ENCODE measurements at regions not wholly inside any gene's neighbourhood (a gene's known extent, or its start where the extent isn't known, plus 50 kb on each side); places are given as distances from the start of the nearest gene placed in this dataset.
"Not testable (repeated sequence)": the region's sequence is repeated elsewhere in the genome, so short reads cannot be mapped to it uniquely, and the experiment has no call there.

DNA sequence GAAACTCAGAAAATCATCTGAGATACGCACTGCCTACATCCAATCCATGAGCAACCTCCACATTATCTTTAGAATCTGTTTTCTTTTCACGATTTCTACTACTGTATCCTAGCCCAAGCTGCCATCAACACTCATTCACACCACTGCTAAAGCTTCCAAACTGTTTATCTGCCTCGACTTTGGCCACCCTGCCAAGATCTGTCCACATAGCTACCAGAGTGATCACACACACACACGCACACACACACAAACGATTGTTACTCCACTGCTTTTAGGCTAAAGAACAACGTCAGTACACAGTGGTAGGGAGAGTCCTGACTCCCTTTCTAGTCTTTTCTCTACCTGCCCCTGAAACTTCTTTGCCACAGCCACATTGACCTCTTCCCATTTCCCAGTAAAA lies 142.0 kb downstream of the CCDC71L start:
- no peak for DNase-seq

DNA sequence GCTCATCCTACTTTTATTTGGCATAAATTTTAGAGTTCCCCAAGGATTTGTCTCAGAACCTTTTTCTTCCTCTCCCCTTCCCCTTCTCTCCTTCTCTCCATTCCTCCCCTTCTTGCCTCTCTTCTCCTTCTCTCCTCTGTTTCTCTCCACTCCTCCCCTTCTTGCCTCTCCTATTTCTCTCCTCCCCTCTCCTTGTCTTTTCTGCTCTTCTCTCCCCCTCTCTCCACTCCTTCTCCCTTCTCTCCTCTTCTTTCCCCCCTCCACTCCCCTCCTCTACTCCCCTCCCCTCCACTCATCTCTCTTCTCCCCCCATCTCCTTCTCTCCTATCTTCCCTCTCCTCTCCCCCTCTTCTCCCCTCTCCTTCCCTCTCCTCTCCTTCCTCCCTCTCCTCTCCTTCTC lies 142.7 kb downstream of the CCDC71L start:
- DNase-seq: no peak

DNA sequence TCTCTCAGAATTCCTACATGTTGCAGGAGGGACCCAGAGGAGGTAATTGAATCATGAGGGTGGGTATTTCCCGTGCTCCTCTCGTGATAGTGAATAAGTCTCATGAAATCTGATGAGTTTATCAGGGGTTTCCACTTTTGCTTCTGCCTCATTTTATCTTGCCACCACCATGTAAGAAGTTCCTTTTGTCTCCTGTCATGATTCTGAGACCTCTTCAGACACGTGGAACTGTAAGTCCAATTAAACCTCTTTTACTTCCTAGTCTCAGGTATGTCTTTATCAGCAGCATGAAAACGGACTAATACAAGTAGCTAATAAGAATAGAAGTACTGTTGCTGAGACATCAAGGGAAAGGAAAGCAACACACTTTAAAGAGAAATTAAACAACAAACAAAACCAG lies 143.4 kb downstream of the CCDC71L start:
- no peak for DNase-seq

DNA sequence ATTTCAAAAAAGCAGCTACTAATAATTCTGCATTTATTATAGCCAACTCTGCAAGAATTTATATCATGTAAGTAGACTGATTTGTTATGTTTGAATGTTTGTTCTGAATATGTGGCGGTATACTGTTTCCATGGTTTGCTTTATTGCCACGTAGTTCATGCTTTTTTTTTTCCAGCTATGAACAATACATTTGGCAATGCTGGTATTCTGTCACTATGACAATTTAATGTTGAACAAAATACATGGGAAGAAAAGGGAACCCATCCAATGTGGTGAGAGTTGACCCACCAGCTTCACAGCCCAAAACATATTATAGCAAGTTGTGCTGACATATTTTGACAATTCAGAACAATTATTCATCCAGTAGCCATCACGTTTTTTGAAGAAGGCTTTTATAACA lies 145.6 kb downstream of the CCDC71L start:
- DNase-seq: no peak

DNA sequence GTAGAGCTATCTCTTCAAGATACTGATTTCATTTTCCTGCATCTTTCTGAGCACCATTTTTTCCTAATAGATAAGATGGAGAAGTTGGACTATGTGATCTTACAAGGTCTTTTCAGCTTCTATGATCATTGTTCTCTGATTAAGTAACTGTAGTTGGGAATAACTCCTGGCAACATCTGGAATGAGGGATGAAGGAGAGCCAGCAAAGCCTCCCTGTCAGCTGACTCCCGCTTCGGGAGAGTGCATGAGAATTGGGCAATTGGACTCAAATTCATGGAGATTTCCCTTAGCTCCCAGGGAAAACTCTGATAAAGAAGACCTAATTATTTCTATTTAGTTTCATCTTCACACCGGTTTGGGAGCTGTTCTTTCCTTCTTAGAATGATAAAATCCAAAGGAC lies 146.1 kb downstream of the CCDC71L start:
- no peak for DNase-seq

DNA sequence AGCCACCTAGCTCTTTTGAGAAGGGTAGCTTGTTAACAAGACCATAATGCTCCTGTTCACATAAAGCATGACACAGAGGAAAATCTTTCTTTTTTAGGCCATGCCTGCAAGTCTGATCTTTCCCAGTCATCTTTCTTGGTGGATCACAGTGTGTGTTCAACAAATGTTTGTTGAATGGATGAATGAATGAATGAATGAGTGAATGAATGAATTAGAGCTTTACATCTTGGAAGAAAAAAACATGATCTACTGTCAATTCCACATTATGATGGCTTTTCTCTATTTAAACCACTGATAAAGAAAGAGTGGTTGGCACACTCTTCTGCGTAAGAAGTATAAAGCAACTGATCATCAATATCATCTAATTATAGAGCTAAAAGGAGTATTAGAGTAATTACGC lies 148.7 kb downstream of the CCDC71L start:
- DNase-seq: no peak

DNA sequence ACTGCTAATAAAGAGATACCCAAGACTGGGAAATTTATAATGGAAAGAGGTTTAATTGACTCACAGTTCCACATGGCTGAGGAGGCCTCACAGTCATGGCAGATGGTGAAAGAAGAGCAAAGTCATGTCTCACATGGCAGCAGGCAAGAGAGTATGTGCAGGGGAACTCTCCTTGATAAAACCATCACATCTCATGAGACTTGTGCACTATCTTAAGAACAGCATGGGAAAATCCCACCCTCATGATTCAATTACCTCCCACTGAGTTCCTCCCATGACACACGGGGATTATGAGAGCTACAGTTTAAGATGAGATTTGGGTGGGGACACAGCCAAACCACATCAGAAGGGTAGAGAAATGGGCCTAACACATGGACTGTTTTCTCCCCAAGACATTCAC lies 156.3 kb downstream of the CCDC71L start:
- DNase-seq: no peak

DNA sequence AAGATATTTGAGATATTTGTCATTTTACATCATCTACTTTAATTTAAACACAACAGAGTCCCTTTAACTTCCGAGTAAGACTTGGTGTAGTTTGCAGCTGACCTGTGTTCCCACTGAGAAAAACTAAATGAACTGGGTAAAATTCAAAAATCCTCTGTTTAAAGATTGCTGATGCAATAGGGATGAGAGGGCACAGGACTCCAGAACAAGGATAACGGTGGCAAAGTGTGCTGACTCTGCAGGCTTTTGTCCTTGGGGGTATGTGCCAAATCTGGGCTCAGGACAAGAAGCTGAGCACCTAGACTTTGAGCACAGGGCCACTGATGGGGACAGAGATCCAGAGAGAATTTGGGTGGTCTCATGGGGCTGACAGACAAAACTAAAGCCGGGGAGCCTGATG lies 156.8 kb downstream of the CCDC71L start:
- DNase-seq: no peak

DNA sequence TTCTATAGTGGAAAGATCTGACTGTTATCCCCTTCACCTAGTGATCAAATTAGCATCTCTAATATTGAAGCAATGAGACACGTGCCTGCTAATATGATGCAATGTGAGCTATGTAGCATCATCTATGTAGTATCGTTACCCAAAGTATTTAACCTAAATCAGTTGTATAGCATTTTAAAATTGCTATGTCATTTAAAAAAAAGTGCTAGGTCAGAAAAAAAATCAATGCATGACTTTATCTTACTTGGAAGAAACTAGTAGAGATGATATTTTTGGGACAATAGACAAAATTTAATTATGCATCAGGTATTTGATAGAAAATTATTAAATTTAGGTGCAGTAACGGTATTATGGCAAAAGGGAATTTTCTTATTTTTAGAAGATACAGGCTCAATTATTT lies 157.3 kb downstream of the CCDC71L start:
- DNase-seq: no peak

DNA sequence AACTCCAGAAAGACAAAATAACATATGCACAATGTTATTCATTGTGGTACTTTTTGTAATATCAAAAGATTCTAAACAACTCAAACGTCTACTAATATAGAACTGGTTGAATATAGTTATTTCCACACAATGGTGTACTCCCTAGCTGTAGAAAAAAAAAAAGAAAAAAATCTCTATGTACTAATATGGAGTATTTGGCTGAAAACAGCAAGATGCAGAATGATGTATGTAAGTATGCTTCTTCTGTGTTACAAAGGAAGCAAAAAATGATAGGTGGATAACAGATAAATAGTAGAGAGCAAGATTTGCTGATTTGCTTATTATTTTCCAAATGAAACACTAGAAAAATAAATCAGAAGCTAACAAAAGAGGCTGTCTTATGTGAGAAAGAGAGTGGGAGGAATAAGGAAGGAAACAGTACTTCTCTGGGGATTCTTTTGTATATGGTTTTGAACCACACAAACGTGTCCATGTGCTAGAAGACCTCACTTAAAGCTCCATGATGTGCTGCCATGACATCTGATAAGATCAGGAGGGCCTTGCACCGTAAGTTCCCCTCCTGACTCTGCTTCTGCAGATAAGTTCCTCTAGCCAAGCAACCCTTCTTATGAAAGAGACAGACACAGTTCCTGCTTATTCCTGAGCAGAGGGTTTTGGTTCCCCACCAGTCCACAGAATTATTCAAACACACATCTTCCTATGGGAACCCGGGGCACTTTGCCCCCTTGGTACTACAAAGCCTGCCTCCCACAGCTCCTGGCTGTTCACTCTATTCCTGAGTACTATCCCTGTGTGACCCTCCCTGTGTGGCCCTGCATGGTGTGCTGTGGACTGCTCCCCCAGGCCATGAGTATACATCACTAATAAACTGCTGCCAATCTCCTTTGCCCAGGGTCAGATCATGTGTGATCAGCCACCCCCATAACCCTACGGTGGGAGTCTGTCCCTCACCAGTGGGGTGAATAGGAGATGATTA lies 159.1 kb downstream of the CCDC71L start:
- no peak for DNase-seq

DNA sequence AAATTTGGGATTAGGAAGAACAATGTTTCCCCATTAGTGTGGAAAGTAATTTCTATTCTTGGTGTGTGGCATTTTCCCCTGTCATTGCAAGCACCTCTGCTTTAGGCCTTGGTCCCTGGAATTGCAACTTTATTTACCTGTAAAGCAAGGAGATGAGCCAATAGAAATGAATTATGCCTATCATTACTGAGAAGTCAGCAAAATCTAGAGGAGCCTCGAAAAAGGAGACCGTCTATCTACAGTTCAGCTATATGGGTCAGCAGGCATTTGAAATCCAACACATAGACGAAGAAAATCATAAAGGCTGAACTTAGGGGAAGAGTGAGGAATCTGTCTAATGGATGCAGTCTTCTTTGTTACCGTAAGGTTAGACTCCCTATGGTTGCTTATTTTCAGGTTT lies 161.1 kb downstream of the CCDC71L start:
- no peak for DNase-seq

DNA sequence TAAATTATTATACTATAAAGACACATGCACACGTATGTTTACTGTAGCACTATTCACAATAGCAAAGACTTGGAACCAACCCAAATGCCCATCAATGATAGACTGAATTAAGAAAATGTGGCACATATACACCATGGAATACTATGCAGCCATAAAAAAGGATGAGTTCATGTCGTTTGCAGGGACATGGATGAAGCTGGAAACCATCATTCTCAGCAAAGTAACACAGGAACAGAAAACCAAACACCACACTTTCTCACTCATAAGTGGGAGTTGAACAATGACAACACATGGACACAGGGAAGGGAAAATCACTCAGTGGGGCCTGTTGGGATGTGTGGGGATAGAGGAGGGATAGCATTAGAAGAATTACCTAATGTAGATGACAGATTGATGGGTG lies 163.0 kb downstream of the CCDC71L start:
- not testable (repeated sequence) for DNase-seq

DNA sequence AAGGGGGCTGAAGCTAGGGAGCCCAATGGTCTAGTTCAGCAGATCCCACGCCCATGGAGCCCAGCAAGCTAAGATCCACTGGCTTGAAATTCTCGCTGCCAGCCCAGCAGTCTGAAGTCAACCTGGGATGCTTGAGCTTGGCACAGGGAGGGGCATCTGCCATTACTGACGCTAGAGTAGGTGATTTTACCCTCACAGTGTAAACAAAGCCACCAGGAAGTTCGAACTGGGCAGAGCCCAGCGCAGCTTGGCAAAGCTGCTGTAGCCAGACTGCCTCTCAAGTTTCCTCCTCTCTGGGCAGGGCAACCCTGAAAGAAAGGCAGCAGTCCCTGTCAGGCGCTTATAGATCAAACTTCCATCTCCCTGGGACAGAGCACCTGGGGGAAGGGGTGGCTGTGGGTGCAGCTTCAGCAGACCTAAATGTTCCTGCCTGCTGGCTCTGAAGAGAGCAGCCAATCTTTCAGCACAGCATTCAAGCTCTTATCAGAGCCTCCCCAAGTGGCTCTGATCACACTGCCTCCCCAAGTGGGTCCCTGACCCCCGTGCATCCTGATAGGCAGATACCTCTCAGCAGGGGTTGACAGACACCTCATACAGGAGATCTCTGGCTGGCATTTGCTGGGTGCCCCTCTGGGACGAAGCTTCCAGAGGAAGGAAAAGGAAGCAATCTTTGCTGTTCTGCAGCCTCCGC lies 167.8 kb downstream of the CCDC71L start:
- DNase-seq: no peak

DNA sequence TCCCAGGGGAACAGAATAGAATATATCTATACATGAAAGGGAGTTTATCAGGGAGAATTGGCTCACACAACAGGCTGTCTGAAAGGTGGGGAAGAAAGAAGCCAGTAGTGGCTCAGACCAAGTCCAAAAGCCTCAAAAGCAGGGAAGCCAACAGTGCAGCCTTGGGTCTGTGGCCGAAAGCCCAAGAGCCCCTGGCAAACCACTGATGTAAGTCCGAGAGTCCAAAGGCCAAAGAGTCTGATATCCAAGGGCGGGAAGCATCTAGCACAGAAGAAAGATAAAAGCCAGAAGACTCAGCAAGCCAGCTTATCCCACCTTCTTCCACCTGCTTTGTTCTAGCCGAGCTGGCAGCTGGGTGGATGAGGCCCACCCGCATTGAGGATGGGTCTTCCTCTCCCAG lies 172.5 kb downstream of the CCDC71L start:
- no peak for DNase-seq

DNA sequence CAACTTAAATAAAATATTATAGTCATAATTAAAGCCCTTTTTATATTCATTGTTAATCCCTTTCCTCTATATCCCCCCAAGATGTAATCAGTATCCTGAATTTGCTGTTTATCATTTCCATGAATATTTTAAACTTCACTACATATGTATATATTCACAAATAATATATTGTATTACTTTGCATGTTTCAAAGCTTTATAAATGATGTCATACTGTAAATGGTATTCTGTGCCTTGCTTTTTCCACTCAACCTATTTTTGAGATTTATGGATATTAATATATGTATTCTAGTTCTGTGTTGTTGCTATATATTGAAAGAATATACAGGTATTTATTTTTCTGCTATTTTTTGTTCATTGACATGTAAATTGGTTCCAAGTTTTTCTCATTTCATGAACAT lies 173.1 kb downstream of the CCDC71L start:
- no peak for DNase-seq

DNA sequence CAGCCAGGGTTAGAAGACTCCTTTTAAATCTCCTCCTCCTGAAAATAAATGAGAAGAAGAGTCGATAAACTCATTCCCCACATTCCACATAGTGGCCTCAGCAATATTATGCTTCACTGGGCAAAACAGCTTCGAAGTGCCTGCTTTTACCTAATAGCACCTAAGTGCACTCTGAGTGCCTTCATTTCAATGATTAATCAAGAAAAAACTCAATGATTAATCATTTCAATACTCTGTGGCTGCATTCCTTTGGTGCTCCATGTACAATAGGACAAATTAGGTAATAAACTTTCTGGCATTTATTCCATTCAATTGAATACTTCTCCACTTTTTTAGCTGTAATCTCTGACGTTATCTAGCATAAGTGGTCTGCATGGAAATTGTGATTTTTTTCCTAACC lies 174.6 kb downstream of the CCDC71L start:
- no peak for DNase-seq

DNA sequence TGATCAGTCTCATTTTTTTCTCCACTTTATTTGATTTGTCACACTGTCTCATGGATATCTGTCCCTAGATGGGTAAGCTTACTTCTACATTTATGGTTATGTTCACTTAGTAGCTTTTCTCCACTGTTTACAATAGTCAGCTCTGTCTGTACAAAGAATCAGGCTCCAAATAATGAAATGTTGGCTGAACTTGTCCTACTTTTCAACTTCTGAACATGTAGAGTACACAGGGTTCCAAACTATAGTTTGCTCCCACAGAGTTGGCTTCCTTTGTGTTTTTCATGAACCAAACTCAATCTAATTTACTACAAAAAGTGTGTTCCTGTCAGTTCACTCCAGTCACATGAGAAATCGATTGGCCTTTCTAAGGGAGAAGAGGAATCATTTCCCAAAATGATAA lies 175.0 kb downstream of the CCDC71L start:
- DNase-seq: no peak

DNA sequence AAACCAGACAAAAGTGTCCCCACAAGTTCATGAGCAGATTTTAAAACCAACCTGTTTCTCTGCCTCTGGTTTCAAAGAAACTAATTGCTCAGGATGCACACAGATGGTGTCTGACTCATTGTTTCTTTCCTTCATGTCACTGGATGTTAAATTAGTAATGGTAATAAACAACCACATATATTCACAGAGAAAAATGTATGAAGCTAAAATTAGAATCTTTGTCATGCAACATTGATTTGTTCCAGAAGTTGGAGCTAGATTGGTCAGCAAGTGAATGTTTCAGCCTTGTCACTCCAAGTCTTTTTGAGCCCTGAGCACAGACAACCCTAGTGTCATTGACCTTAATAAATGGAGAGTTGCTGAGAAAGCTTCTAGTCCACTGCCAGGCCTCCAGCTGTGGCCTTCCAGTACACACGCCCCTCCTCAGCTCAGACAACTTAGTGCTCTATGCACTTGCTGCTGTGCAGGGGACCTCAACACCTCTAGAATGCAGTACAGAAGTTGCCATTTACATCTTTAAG lies 175.9 kb downstream of the CCDC71L start:
- no peak for DNase-seq

DNA sequence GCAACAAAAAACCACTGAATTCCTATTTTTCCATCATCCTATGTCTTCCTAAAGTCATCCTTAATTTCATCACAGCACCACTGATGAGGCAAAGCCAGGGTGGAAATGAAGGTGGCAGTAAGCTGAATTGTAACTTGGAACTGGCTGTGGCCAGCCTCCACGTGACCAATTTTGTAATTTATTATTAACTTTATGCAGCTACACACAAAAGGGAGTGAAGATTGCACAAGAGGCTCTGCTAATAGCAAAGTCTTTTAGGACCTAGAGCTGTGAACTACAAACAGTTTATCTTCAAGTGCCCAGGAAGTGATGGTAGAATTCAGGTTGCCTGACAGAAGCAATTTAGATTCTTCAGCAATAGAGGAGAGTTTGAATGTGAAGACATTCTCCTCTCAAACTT lies 176.4 kb downstream of the CCDC71L start:
- no peak for DNase-seq

DNA sequence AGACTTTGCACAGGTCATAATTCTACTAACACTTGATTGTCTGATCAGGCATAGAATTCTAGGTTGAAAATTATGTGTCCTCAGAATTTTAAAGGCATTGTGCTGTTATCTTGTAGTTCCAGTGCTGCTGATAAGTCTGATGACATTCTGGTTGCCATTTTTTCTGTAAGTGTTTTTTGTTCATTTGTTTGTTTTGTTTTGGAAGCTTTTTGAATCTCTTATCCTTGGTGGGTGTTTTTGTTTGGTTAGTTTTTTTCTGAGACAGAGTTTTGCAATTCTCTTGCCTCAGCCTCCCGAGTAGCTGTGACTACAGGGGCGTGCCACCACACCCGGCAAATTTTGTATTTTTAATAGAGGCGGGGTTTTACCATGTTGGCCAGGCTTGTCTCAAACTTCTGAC lies 178.9 kb downstream of the CCDC71L start:
- no peak for DNase-seq

DNA sequence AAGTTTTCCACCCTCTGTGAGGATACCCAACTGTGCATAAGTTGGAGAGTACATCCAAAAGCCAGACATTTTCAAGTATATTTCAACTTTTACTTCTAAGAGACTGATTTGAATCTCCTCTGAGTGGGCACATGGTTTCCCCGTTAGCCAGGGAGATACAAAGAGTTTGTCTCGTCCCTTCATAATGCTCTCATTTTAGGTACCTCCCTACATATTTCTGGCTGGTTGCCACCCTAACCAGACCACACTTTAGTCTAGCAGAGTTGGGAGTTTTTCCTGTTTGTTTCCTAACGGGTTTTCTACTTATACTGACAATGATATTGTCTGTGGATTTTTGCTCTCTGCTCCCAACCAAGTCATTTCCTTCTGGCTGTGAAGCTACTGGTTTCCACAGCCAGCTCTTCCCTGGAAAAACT lies 180.3 kb downstream of the CCDC71L start:
- no peak for DNase-seq

DNA sequence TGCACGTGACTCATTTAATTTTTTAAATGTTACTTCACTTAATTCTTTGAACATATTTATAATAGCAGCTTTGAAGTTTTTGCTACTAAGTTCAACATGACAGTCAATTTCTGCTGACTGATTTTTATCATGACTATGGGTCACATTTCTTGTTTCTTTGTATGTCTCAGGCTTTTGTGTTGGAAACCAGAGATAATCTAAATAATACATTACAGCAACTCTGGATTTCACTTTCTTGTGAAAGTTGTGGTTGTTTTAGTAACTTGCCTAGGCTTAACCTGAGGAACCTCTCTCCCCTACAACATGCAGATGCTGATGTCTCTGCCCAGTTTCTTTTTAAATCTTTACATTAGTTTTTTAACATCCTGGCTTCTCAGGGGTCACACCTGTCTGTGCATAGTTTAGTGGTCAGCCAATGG lies 180.8 kb downstream of the CCDC71L start:
- DNase-seq: no peak

DNA sequence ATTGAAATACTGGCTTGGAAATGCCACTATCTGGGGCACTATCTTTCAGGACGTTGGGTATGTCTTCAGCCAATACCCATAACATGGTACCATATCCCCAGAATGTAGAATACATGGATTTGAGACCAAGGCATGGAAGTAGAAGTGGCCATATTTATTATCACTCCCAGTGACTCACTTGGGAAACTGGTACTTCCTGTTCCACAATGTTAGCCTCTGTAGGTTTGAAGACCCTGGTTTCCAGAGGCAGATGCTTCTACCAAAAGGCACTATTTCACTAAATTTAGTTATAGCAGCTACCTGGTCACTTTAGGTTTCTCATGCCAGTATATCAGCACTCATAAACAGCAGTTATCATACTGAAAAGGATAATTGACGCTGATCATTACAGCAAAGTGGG lies 184.2 kb downstream of the CCDC71L start:
- DNase-seq: no peak

DNA sequence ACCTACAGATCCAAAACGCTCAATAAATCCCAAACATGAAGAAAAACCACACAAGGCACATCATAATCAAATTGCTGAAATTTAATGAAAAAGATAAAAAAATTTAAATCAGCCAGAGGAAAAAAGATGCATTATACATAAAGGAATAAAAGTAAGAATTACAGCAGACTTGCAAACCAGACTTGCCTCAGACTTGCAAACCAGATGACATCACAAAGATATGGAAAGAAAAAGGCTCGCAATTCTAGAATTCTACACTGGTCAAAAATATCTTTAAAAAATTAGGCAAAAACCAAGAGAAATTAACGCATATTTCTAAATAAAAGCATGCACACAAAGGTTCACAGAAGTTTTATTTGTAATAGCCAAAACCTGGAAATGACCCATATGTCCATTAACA lies 188.0 kb upstream of the NAMPT start:
- no peak for DNase-seq

All from DMS79 (cell line).